ENCODE measurements at regions not wholly inside any gene's neighbourhood (a gene's known extent, or its start where the extent isn't known, plus 50 kb on each side); places are given as distances from the start of the nearest gene placed in this dataset.

GRCh38 chr5:122222580-122222979, 89.5 kb upstream of the SNCAIP start:
- no peaks in the 10 kb centered on the region for H3K27me3 ChIP-seq (ENCODE audit: low read depth, low read length)
- peaks cover 12% of the 10 kb centered on the region for H3K4me1 ChIP-seq (ENCODE audit: low read length)
- no peak overlapping the region for H3K27ac ChIP-seq (ENCODE audit: low read length)
- no peaks in the 10 kb centered on the region; the same call in 1 of the 2 replicates for H3K9me3 ChIP-seq (ENCODE audit: insufficient read depth, low read length)
- no peak overlapping the region for H2AFZ ChIP-seq (ENCODE audit: low read depth, low read length)
- H4K20me1 ChIP-seq (ENCODE audit: insufficient read depth, low read length): no peaks in the 10 kb centered on the region
- no peaks in the 10 kb centered on the region for H3K79me2 ChIP-seq (ENCODE audit: low read length)
- no peaks in the 10 kb centered on the region for H3K36me3 ChIP-seq (replicated peaks; ENCODE audit: low read depth, low read length)
- no peak overlapping the region for H3K4me2 ChIP-seq (ENCODE audit: low read length)
- H3K4me3 ChIP-seq (ENCODE audit: low read length): no peak overlapping the region
- TF ChIP-seq CTCF (IDR thresholded peaks at IDR 0.05; ENCODE audit: low read depth, low read length) (no peak), EZH2phosphoT487 (IDR thresholded peaks at IDR 0.05; ENCODE audit: low read depth) (no peak)
- H3K9ac ChIP-seq (ENCODE audit: low read length): no peak overlapping the region

- no peak overlapping the region for H2AFZ ChIP-seq (ENCODE audit: low read depth, low read length)
- no peaks in the 10 kb centered on the region for H3K36me3 ChIP-seq (replicated peaks; ENCODE audit: low read depth, low read length)
- no peak overlapping the region for H3K4me3 ChIP-seq (ENCODE audit: low read length)
- H3K79me2 ChIP-seq (ENCODE audit: low read length): no peaks in the 10 kb centered on the region
- TF ChIP-seq CTCF (IDR thresholded peaks at IDR 0.05; ENCODE audit: low read depth, low read length) (no peak), EZH2phosphoT487 (IDR thresholded peaks at IDR 0.05; ENCODE audit: low read depth) (no peak)
- H3K4me1 ChIP-seq (ENCODE audit: low read length): no peaks in the 10 kb centered on the region
- no peaks in the 10 kb centered on the region for H3K27me3 ChIP-seq (ENCODE audit: low read depth, low read length)
- H3K27ac ChIP-seq (ENCODE audit: low read length): no peak overlapping the region
- no peaks in the 10 kb centered on the region for H4K20me1 ChIP-seq (ENCODE audit: insufficient read depth, low read length)
- H3K9ac ChIP-seq (ENCODE audit: low read length): no peak overlapping the region
- no peaks in the 10 kb centered on the region; the same call in 1 of the 2 replicates for H3K9me3 ChIP-seq (ENCODE audit: insufficient read depth, low read length)
- H3K4me2 ChIP-seq (ENCODE audit: low read length): no peak overlapping the region
Measured at GRCh38 chr5:122228728-122229392, 83.2 kb upstream of the SNCAIP start.

GRCh38 chr5:122229551-122229950, 82.5 kb upstream of the SNCAIP start:
- no peaks in the 10 kb centered on the region for H3K27me3 ChIP-seq (ENCODE audit: low read depth, low read length)
- no peak overlapping the region for H3K4me2 ChIP-seq (ENCODE audit: low read length)
- H3K79me2 ChIP-seq (ENCODE audit: low read length): no peaks in the 10 kb centered on the region
- no peaks in the 10 kb centered on the region for H4K20me1 ChIP-seq (ENCODE audit: insufficient read depth, low read length)
- H3K4me3 ChIP-seq (ENCODE audit: low read length): no peak overlapping the region
- no peaks in the 10 kb centered on the region for H3K4me1 ChIP-seq (ENCODE audit: low read length)
- no peaks in the 10 kb centered on the region for H3K9me3 ChIP-seq (ENCODE audit: insufficient read depth, low read length)
- TF ChIP-seq CTCF (IDR thresholded peaks at IDR 0.05; ENCODE audit: low read depth, low read length) (no peak), EZH2phosphoT487 (IDR thresholded peaks at IDR 0.05; ENCODE audit: low read depth) (no peak)
- no peak overlapping the region for H3K9ac ChIP-seq (ENCODE audit: low read length)
- no peak overlapping the region for H3K27ac ChIP-seq (ENCODE audit: low read length)
- H3K36me3 ChIP-seq (replicated peaks; ENCODE audit: low read depth, low read length): no peaks in the 10 kb centered on the region
- no peak overlapping the region for H2AFZ ChIP-seq (ENCODE audit: low read depth, low read length)

- H3K9ac ChIP-seq (ENCODE audit: low read length): no peak overlapping the region
- no peaks in the 10 kb centered on the region for H3K36me3 ChIP-seq (replicated peaks; ENCODE audit: low read depth, low read length)
- TF ChIP-seq CTCF (IDR thresholded peaks at IDR 0.05; ENCODE audit: low read depth, low read length): no peak
- no peak for TF ChIP-seq EZH2phosphoT487 (IDR thresholded peaks at IDR 0.05; ENCODE audit: low read depth)
- H3K27ac ChIP-seq (ENCODE audit: low read length): no peak overlapping the region
- H3K79me2 ChIP-seq (ENCODE audit: low read length): no peaks in the 10 kb centered on the region
- H3K9me3 ChIP-seq (ENCODE audit: insufficient read depth, low read length): no peaks in the 10 kb centered on the region
- H3K4me1 ChIP-seq (ENCODE audit: low read length): no peaks in the 10 kb centered on the region
- H4K20me1 ChIP-seq (ENCODE audit: insufficient read depth, low read length): no peaks in the 10 kb centered on the region
- H3K27me3 ChIP-seq (ENCODE audit: low read depth, low read length): no peaks in the 10 kb centered on the region
- H3K4me3 ChIP-seq (ENCODE audit: low read length): no peak overlapping the region
- H2AFZ ChIP-seq (ENCODE audit: low read depth, low read length): no peak overlapping the region
- H3K4me2 ChIP-seq (ENCODE audit: low read length): no peak overlapping the region
Measured at GRCh38 chr5:122236270-122237040, 75.6 kb upstream of the SNCAIP start.

Measured in OCI-LY3 (cell line).